Tibial nerve (tissue), 4 donors: ENCODE measurements at regions not wholly inside any gene's neighbourhood (a gene's known extent, or its start where the extent isn't known, plus 50 kb on each side); places are given as distances from the start of the nearest gene placed in this dataset.

ENCODE experiments used
- EP300 ChIP-seq, 2 donors: sonication (generic); formaldehyde crosslinking; IDR thresholded peaks; one replicate each; pipeline ENCODE4 v1.6.1; 2017; ENCODE audit warnings: antibody characterized with exemption in 2 of 2, mild to moderate bottlenecking in 1 of 2
- POLR2A ChIP-seq, 2 donors: fragments of 450-650 bp; IDR thresholded peaks; one replicate each; pipeline ENCODE4 v1.6.1; 2017; ENCODE audit warnings: antibody characterized with exemption in 2 of 2, mild to moderate bottlenecking in 2 of 2, moderate library complexity in 2 of 2
- TF ChIP-seq, protein P1 (sequence below), 5 experiments: fragments of 200-600 bp in 3 of 5; fragments of 450-650 bp in 2 of 5; sonication (generic) in 3 of 5; IDR thresholded peaks; one replicate each; pipeline ENCODE4 v1.5.1; 2016 to 2019; ENCODE audit warnings: antibody characterized with exemption in 5 of 5, mild to moderate bottlenecking in 3 of 5, moderate library complexity in 2 of 5

DNA sequence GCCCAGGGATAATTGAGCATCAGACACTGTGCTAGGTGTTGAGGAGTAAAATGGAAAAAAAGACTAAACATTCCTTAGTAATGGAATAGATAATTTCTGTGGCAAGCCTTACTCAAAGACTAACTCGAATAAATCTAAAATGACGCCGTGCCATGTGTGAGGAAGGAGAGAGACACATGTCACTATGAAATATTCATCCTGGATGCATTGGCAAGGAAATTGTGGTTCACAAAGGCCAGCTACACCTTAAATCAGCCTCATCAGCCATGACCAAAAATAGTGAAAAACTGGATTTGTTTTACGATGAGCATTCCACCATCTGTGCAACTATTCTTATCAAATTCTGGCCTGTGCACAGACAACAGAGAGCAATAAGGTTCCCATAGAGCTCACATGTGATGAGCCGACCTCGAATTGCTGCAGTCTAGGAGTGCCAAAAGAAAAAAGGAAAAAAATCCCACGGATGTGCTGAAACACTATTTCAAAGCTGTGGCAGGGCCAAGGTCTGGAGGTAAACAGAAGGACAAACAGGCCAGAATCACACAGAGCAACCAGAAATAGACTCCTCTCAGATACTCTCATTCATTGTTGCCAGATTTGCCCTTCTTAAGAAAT, 505.7 kb downstream of the EFNB2 start:
- TF ChIP-seq, protein P1, sequence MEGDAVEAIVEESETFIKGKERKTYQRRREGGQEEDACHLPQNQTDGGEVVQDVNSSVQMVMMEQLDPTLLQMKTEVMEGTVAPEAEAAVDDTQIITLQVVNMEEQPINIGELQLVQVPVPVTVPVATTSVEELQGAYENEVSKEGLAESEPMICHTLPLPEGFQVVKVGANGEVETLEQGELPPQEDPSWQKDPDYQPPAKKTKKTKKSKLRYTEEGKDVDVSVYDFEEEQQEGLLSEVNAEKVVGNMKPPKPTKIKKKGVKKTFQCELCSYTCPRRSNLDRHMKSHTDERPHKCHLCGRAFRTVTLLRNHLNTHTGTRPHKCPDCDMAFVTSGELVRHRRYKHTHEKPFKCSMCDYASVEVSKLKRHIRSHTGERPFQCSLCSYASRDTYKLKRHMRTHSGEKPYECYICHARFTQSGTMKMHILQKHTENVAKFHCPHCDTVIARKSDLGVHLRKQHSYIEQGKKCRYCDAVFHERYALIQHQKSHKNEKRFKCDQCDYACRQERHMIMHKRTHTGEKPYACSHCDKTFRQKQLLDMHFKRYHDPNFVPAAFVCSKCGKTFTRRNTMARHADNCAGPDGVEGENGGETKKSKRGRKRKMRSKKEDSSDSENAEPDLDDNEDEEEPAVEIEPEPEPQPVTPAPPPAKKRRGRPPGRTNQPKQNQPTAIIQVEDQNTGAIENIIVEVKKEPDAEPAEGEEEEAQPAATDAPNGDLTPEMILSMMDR (IDR thresholded peaks at IDR 0.05) = no peak
- TF ChIP-seq EP300 (IDR thresholded peaks at IDR 0.05) (no peak), POLR2A (IDR thresholded peaks at IDR 0.05) (no peak)
